GM13976 (cell line): ENCODE measurements at regions not wholly inside any gene's neighbourhood (a gene's known extent, or its start where the extent isn't known, plus 50 kb on each side); places are given as distances from the start of the nearest gene placed in this dataset.

Source experiments
- DNase-seq: peaks from one replicate; pipeline ENCODE4 v3.0.0; 2012; ENCODE audit warnings: low spot score
- in situ Hi-C: fragments of 300-500 bp; cut with MboI; formaldehyde crosslinking; loops from one replicate; pipeline ENCODE4 v1.12.0; 2022; ENCODE audit warnings: low sequenced_read_pairs, mixed read lengths, inconsistent platforms; ENCODE audit not compliant: unreplicated experiment
- TF ChIP-seq, protein P1 (sequence below): IDR thresholded peaks from 2 replicates; pipeline ENCODE4 v1.5.1; 2012; ENCODE audit warnings: borderline replicate concordance, mild to moderate bottlenecking; ENCODE audit not compliant: insufficient read depth; ENCODE audit errors: extremely low read depth, missing control alignments, control extremely low read depth

DNA sequence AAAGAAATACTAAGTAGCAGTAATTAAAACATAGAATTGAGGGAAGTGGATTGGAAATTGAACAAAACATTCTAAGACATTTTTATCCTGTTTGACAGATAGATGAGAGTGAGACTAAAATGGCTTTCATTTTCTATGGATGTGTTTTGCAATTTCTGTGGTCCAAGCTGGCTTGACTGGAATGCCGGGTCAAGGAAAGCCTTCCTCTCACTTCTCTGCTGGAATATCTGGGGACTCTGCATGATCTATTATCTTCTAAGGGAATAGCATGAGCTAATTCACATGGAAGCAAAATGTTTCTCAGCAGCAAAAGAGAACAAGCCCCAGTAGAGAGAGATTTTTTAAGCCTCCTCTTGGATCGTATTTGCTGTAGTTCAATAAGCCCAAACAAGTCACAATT, 407.9 kb upstream of the ATXN7L3B start:
- TF ChIP-seq, protein P1, sequence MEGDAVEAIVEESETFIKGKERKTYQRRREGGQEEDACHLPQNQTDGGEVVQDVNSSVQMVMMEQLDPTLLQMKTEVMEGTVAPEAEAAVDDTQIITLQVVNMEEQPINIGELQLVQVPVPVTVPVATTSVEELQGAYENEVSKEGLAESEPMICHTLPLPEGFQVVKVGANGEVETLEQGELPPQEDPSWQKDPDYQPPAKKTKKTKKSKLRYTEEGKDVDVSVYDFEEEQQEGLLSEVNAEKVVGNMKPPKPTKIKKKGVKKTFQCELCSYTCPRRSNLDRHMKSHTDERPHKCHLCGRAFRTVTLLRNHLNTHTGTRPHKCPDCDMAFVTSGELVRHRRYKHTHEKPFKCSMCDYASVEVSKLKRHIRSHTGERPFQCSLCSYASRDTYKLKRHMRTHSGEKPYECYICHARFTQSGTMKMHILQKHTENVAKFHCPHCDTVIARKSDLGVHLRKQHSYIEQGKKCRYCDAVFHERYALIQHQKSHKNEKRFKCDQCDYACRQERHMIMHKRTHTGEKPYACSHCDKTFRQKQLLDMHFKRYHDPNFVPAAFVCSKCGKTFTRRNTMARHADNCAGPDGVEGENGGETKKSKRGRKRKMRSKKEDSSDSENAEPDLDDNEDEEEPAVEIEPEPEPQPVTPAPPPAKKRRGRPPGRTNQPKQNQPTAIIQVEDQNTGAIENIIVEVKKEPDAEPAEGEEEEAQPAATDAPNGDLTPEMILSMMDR: no peak
- in situ Hi-C loops: no loop called here
- no peak for DNase-seq

DNA sequence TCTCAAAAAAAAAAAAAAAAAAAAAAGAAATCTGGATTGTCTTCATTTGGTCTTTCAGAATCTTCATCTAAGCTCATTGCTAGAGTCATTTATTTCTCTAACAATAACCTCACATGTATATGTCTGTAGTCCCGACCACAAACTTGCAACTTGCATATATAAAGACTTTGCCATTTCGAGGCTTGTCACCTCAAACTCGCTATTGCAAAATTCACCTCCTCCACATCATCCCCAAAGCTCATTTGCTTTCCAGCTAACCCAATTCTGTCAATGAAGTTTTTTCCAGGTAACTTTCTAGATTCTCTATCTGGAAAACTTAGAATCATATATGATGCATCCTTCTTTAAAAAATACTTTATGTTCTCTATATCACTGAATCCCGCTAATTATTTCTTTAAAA, 393.2 kb upstream of the ATXN7L3B start:
- TF ChIP-seq, protein P1: no peak
- in situ Hi-C loops: no loop called here
- no peak for DNase-seq

DNA sequence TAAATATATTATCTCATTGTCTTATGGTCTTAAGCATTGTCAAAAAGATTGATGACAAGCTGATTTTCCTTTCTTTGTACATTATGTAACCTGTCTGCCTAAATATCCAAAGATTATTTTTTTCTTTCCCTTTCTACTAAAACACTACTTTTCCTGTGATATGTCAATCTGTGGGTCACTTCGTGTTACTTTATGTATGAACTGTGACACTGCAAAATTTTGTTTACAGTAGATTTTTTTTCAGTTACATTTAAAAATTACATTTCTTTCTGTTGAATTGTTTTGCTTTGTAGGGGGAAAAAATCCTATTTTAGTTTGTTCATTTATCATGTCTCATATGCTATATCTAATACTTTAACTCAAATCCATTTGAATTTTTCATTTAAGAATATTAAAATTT, 392.3 kb upstream of the ATXN7L3B start:
- TF ChIP-seq, protein P1: no peak
- in situ Hi-C loops: no loop called here
- no peak for DNase-seq

DNA sequence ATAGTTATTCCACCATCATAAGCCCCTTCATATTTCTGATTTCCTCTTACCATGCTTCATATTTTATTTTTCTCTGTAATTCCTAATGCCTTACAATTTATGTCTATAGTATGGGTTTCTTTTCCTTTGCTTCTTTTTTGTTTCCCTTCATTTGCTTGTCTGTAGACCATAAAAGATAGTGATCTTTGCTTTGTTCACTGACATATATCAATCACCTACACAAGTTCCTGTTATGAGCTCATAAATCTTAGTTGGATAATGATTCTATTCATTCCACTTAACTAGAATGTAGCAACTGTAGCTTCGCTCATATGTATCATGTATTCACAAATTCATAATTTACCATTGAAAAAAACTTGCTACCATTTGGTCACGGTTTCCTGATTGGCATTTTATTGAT, 388.8 kb upstream of the ATXN7L3B start:
- TF ChIP-seq, protein P1: no peak
- in situ Hi-C loops: no loop called here
- no peak for DNase-seq

DNA sequence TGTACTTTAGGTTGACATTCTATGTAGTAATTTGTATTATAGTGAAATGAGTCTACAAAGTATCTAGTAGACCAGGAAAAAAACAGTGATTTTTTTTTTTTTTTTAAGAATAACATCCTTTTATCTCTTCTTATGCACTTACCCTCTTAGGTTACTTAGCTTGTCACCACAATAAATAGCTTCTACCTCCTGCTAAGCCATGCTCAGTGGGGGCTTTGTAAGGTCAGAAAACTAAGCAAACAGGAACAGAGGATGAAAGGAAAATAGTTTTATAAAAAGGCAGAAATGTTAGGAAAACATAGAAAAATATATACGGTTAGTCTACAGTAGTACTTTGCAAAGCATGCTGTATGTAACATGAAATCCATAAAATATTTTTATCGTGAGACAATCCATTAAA, 385.3 kb upstream of the ATXN7L3B start:
- in situ Hi-C loops: no loop called here
- TF ChIP-seq, protein P1: no peak
- no peak for DNase-seq

DNA sequence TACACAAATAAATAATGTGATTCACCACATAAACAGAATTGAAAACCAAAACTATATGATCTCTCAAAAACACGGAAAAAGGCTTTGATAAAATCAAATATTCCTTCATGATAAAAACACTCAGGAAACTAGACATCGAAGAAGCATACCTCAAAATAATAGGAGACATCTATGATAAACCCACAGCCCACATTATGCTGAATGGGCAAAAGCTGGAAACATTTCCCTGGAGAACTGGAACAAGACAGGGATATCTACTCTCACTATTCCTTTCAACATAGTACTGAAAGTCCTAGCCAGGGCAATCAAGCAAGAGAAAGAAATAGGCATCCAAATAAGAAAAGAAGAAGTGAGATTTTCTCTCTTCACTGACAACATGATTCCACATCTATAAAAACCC, 371.5 kb upstream of the ATXN7L3B start:
- no peak for DNase-seq
- TF ChIP-seq, protein P1: no peak
- in situ Hi-C loops: no loop called here

DNA sequence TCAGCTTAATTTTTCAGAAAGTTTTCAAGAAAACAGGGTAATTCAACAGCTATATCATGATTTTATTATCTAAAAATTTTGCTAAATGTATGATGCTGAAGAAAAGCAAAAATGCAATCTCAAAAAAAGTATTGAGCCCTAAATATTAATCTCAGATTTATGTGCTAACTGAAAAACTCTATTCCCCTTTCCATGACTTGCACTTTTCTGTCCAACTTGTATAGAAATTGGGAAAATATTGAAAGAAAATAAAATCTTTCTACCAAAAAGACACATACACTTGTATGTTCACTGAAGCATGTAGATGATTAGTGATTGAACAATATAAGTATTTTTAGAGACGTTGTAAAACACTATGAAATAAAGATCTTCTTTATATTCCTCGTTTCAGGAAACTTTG, 368.0 kb upstream of the ATXN7L3B start:
- TF ChIP-seq, protein P1: no peak
- in situ Hi-C loops: no loop called here
- no peak for DNase-seq
